ENCODE measurements at regions not wholly inside any gene's neighbourhood (a gene's known extent, or its start where the extent isn't known, plus 50 kb on each side); places are given as distances from the start of the nearest gene placed in this dataset.
"Not testable (repeated sequence)": the region's sequence is repeated elsewhere in the genome, so short reads cannot be mapped to it uniquely, and the experiment has no call there.

DNA sequence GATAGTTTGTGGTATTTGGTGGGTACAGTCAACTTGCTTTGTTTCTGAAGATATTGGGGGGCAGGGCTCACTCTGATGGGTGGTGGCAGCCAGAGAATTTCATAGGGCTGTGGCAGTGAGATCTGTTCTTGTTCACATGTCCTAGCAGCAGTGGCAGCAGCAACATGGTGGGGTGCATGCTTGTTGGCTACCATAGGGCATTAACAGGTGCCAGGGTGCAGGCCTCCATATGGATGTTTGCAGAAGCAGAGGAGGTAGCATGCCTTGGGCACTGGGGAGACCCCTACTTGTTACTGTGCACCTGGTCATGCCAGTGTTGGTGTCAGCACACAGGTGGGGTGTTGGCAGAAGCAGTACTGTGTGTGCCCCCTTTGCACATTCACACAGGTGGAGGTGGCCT is 96.3 kb upstream of the ZC4H2 start:
- TF ChIP-seq POLR2A (IDR thresholded peaks at IDR 0.05): no peak
- no peak for TF ChIP-seq POLR2AphosphoS5 (IDR thresholded peaks at IDR 0.05)
- TF ChIP-seq EP300 (IDR thresholded peaks at IDR 0.05): no peak
- TF ChIP-seq, protein P1, sequence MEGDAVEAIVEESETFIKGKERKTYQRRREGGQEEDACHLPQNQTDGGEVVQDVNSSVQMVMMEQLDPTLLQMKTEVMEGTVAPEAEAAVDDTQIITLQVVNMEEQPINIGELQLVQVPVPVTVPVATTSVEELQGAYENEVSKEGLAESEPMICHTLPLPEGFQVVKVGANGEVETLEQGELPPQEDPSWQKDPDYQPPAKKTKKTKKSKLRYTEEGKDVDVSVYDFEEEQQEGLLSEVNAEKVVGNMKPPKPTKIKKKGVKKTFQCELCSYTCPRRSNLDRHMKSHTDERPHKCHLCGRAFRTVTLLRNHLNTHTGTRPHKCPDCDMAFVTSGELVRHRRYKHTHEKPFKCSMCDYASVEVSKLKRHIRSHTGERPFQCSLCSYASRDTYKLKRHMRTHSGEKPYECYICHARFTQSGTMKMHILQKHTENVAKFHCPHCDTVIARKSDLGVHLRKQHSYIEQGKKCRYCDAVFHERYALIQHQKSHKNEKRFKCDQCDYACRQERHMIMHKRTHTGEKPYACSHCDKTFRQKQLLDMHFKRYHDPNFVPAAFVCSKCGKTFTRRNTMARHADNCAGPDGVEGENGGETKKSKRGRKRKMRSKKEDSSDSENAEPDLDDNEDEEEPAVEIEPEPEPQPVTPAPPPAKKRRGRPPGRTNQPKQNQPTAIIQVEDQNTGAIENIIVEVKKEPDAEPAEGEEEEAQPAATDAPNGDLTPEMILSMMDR (IDR thresholded peaks at IDR 0.05): no peak
- no peaks in the 10 kb centered on the region for H3K27me3 ChIP-seq
- no peak for DNase-seq
- H3K4me1 ChIP-seq: no peaks in the 10 kb centered on the region
- H3K4me3 ChIP-seq: no peak overlapping the region
- H3K9me3 ChIP-seq: peaks cover 0 to 30% (median 8%) of the 10 kb centered on the region in 4 donors
- intact Hi-C loops (cut with DNase I; ENCODE audit: low total_unique reads): no loop called here
- H3K27ac ChIP-seq: no peak overlapping the region
- peaks cover 0 to 17% (median 8%) of the 10 kb centered on the region in 4 donors for H3K36me3 ChIP-seq

DNA sequence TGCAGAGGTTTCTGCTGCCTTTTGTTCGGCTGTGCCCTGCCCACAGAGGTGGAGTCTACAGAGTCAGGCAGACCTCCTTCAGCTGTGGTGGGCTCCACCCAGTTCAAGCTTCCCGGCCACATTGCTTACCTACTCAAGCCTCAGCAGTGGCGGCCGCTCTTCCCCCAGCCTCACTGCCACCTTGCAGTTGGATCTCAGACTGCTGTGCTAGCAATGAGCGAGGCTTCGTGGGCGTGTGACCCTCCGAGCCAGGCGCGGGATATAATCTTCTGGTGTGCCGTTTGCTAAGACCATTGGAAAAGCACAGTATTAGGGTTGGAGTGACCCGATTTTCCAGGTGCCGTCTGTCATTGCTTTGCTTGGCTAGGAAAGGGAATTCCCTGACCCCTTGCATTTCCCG is 82.4 kb upstream of the ZC4H2 start:
- H3K9me3 ChIP-seq: peaks cover 0 to 24% (median 9%) of the 10 kb centered on the region in 4 donors
- H3K27ac ChIP-seq; DNase-seq; H3K4me3 ChIP-seq; H3K4me1 ChIP-seq; H3K27me3 ChIP-seq; intact Hi-C loops (cut with DNase I; ENCODE audit: low total_unique reads): not testable (repeated sequence)
- H3K36me3 ChIP-seq: peaks cover 0 to 19% (median 2%) of the 10 kb centered on the region in 4 donors
- WGBS, 5 donors: 91 to 98% (median 93%) methylated on average over 12 to 14 of the region's 14 CpGs

DNA sequence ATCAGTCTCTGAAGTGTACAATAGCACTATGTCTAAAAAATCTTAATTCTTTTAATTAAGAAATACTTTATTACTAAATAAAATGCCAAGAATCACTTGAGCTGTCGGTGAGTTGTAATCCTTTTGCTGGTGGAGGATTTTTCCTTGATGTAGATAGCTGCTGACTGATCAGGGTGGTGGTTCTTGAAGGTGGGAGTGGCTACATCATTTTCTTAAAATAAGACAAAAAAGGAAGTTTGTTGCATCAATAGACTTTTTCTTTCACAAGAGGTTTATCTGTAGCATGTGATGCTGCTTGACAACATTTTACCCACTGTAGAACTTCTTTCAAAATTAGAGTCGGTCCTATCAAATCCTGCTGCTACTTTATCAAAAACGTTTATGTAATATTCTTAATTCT is 68.8 kb upstream of the ZC4H2 start:
- peaks cover 0 to 26% (median 9%) of the 10 kb centered on the region in 4 donors for H3K9me3 ChIP-seq
- TF ChIP-seq POLR2AphosphoS5 (IDR thresholded peaks at IDR 0.05): no peak
- no peak for TF ChIP-seq EP300 (IDR thresholded peaks at IDR 0.05)
- no peak for TF ChIP-seq POLR2A (IDR thresholded peaks at IDR 0.05)
- TF ChIP-seq, protein P1 (IDR thresholded peaks at IDR 0.05): no peak
- 73 to 91% (median 89%) methylated on average over 3 of the region's 3 CpGs for WGBS, 5 donors
- H3K4me1 ChIP-seq: no peaks in the 10 kb centered on the region
- H3K4me3 ChIP-seq: no peak overlapping the region
- H3K27me3 ChIP-seq: no peaks in the 10 kb centered on the region
- intact Hi-C loops (cut with DNase I; ENCODE audit: low total_unique reads): no loop called here
- no peak for DNase-seq
- no peaks in the 10 kb centered on the region for H3K36me3 ChIP-seq
- H3K27ac ChIP-seq: no peak overlapping the region

DNA sequence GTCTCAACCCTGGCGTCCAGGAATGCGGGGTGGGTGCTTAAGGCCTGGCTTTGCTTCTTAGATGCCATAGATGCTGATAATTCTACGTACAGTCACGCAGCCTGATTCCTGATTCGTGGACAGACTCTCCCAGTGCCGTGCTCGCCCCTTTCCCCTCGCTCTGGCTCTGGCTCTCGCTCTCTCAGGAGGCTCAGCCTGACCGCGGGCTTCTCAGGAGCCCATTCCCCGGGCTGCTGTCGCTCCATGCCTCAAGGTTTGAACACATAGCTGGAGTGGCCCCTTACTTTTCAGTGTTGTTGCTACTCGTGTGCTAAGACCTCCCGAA is 59.2 kb upstream of the ZC4H2 start:
- peak; percentile 29 to 59 for DNase-seq
- Histone ChIP-seq H3K4me1 (peaks cover 0 to 3% (median 0%) of the 10 kb centered on the region in 4 donors), H3K9me3 (no peaks in the 10 kb centered on the region), H3K27me3 (peaks cover 0 to 10% (median 0%) of the 10 kb centered on the region in 3 donors), H3K27ac (peak overlapping the region; percentile 79 to 92 (median 83)), H3K4me3 (peak overlapping the region; percentile 55 to 70 (median 62)), H3K36me3 (no peaks in the 10 kb centered on the region)
- WGBS, 5 donors: 1 to 29% (median 2%) methylated on average over 10 to 15 of the region's 15 CpGs
- no peak for TF ChIP-seq EP300 (IDR thresholded peaks at IDR 0.05)
- TF ChIP-seq, protein P1 (IDR thresholded peaks at IDR 0.05): no peak
- TF ChIP-seq POLR2AphosphoS5 (IDR thresholded peaks at IDR 0.05): no peak
- TF ChIP-seq POLR2A (IDR thresholded peaks at IDR 0.05): no peak
- intact Hi-C loops (cut with DNase I; ENCODE audit: low total_unique reads): no loop called here

DNA sequence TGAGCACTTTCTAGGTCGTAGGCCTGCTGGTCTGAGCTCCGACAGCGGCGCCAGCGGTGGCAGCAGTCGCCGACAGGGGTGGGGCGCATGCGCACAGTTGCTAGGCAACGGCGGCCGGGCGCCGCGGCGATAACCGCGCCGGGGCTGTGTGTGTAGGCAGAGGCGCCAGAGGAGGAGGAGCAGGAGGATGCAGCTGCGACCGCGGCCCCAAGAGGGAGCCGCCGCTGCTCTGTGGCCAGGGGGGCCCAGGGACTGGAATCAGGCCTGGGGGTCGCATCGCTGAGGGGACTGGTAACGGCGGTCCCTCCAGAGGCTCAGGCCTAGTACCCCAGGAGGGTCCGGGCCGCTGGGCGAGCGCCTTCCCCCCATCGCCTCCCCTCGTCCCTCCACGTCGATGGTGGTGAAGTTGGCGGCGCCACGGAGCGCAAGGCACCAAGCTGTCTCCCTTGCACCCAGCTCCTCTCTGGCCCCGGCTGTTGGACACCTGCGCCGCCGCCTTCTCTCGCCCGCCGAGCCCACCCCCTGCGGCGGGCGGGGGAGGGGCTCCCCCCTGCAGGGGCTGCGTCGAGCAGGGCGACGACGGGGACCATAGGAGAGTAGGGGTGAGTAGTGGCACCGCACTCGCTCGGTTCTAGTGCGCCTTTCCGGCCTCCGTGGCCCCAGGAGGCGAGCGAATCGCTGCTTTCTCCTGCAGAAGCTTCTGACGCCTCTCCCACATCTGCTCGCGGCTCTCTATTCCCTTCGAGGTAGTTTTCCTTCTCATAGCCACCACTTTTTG is 58.6 kb upstream of the ZC4H2 start, which contains the start of gene ZC3H12B:
Gene ZC3H12B, plus strand, starts transcription at position 159 of the 778 bp plus-strand sequence.
- intact Hi-C loops (cut with DNase I; ENCODE audit: low total_unique reads): no loop called here
- WGBS, 5 donors: 0 to 23% (median 10%) methylated on average over 2 to 69 of the region's 69 CpGs
- no peak for TF ChIP-seq POLR2A (IDR thresholded peaks at IDR 0.05)
- TF ChIP-seq EP300 (IDR thresholded peaks at IDR 0.05): no peak
- peak; percentile 47 to 71 (median 55) for TF ChIP-seq POLR2AphosphoS5 (IDR thresholded peaks at IDR 0.05)
- TF ChIP-seq, protein P1 (IDR thresholded peaks at IDR 0.05): peak in 5 of 7 experiments; percentile 15 to 52 (median 35)
- no peaks in the 10 kb centered on the region for H3K9me3 ChIP-seq
- H3K27me3 ChIP-seq: peaks cover 0 to 10% (median 0%) of the 10 kb centered on the region in 3 donors
- H3K4me3 ChIP-seq: peak within 1 kb of the TSS; percentile 55 to 70 (median 62)
- peak; percentile 79 to 94 for DNase-seq
- no peaks in the 10 kb centered on the region for H3K36me3 ChIP-seq
- H3K27ac ChIP-seq: peak within 1 kb of the TSS; percentile 79 to 92 (median 83)
- H3K4me1 ChIP-seq: peaks cover 0 to 3% (median 0%) of the 10 kb centered on the region in 4 donors
